ENCODE measurements at regions not wholly inside any gene's neighbourhood (a gene's known extent, or its start where the extent isn't known, plus 50 kb on each side); places are given as distances from the start of the nearest gene placed in this dataset.

- H3K4me1 ChIP-seq (ENCODE audit: control insufficient read depth in 1 of 2, insufficient read depth in 2 of 2, low read length in 2 of 2) = no peaks in the 10 kb centered on the region
- Mint-ChIP-seq H3K4me3 (no peak overlapping the region), H3K27ac (no peak overlapping the region), H3K4me1 (no peaks in the 10 kb centered on the region), H3K36me3 (no peaks in the 10 kb centered on the region), H3K9me3 (peaks cover 0 to 12% (median 2%) of the 10 kb centered on the region in 7 donors), H3K27me3 (ENCODE audit: low read depth in 3 of 3) (no peaks in the 10 kb centered on the region)
- H2AFZ ChIP-seq (ENCODE audit: insufficient read depth, low read depth, low read length, poor library complexity, severe bottlenecking) = no peak overlapping the region
- TF ChIP-seq, protein P1, sequence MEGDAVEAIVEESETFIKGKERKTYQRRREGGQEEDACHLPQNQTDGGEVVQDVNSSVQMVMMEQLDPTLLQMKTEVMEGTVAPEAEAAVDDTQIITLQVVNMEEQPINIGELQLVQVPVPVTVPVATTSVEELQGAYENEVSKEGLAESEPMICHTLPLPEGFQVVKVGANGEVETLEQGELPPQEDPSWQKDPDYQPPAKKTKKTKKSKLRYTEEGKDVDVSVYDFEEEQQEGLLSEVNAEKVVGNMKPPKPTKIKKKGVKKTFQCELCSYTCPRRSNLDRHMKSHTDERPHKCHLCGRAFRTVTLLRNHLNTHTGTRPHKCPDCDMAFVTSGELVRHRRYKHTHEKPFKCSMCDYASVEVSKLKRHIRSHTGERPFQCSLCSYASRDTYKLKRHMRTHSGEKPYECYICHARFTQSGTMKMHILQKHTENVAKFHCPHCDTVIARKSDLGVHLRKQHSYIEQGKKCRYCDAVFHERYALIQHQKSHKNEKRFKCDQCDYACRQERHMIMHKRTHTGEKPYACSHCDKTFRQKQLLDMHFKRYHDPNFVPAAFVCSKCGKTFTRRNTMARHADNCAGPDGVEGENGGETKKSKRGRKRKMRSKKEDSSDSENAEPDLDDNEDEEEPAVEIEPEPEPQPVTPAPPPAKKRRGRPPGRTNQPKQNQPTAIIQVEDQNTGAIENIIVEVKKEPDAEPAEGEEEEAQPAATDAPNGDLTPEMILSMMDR (IDR thresholded peaks at IDR 0.05) = no peak
- H3K9me3 ChIP-seq (replicated peaks in 1 of 2; ENCODE audit: control insufficient read depth in 1 of 2, insufficient read depth in 1 of 2, low read length in 2 of 2) = peaks cover 0 to 3% of the 10 kb centered on the region in 2 donors
- H3K36me3 ChIP-seq (replicated peaks in 1 of 2; ENCODE audit: control insufficient read depth in 1 of 2, insufficient read depth in 2 of 2, low read length in 2 of 2) = no peaks in the 10 kb centered on the region
- no peak for DNase-seq
- intact Hi-C loops (cut with micrococcal nuclease) = no loop called here
- H4K20me1 ChIP-seq (ENCODE audit: insufficient read depth, low read length) = no peaks in the 10 kb centered on the region
- no peak overlapping the region for H3K4me3 ChIP-seq (replicated peaks in 1 of 3; ENCODE audit: low read depth in 2 of 3, low read length in 3 of 3)
- no peaks in the 10 kb centered on the region for H3K79me2 ChIP-seq (ENCODE audit: insufficient read depth, low read length)
- no peak overlapping the region for H3K4me2 ChIP-seq (replicated peaks; ENCODE audit: extremely low read depth, low read length, poor library complexity, severe bottlenecking)
- WGBS (ENCODE audit: insufficient coverage) = no CpG with 5 or more reads among the region's 3 CpGs
- no peaks in the 10 kb centered on the region for H3K27me3 ChIP-seq (ENCODE audit: control insufficient read depth in 2 of 2, insufficient read depth in 2 of 2, low read length in 2 of 2)
- no peak overlapping the region for H3K9ac ChIP-seq (ENCODE audit: insufficient read depth, low read length, poor library complexity, severe bottlenecking)
- H3K27ac ChIP-seq (ENCODE audit: low read depth in 1 of 2, low read length in 2 of 2) = no peak overlapping the region
Observed at GRCh38 chr14:40004871-40005500, 572.8 kb upstream of the FBXO33 start.

GRCh38 chr14:40003773-40004172 is 571.5 kb upstream of the FBXO33 start:
- H3K79me2 ChIP-seq (ENCODE audit: insufficient read depth, low read length) = no peaks in the 10 kb centered on the region
- TF ChIP-seq, protein P1 (IDR thresholded peaks at IDR 0.05) = no peak
- Mint-ChIP-seq H3K4me3 (no peak overlapping the region), H3K4me1 (no peaks in the 10 kb centered on the region), H3K27me3 (ENCODE audit: low read depth in 3 of 3) (no peaks in the 10 kb centered on the region), H3K27ac (no peak overlapping the region), H3K9me3 (peaks cover 0 to 8% (median 1%) of the 10 kb centered on the region in 7 donors), H3K36me3 (no peaks in the 10 kb centered on the region)
- no peak overlapping the region for H3K4me3 ChIP-seq (replicated peaks in 1 of 3; ENCODE audit: low read depth in 2 of 3, low read length in 3 of 3)
- WGBS (ENCODE audit: insufficient coverage) = 62% methylated on average over 3 of the region's 5 CpGs
- no peak overlapping the region for H3K9ac ChIP-seq (ENCODE audit: insufficient read depth, low read length, poor library complexity, severe bottlenecking)
- H3K27ac ChIP-seq (ENCODE audit: low read depth in 1 of 2, low read length in 2 of 2) = no peak overlapping the region
- H3K27me3 ChIP-seq (ENCODE audit: control insufficient read depth in 2 of 2, insufficient read depth in 2 of 2, low read length in 2 of 2) = no peaks in the 10 kb centered on the region
- intact Hi-C loops (cut with micrococcal nuclease) = no loop called here
- no peaks in the 10 kb centered on the region for H3K36me3 ChIP-seq (replicated peaks in 1 of 2; ENCODE audit: control insufficient read depth in 1 of 2, insufficient read depth in 2 of 2, low read length in 2 of 2)
- H3K9me3 ChIP-seq (replicated peaks in 1 of 2; ENCODE audit: control insufficient read depth in 1 of 2, insufficient read depth in 1 of 2, low read length in 2 of 2) = no peaks in the 10 kb centered on the region
- no peak overlapping the region for H3K4me2 ChIP-seq (replicated peaks; ENCODE audit: extremely low read depth, low read length, poor library complexity, severe bottlenecking)
- no peaks in the 10 kb centered on the region for H4K20me1 ChIP-seq (ENCODE audit: insufficient read depth, low read length)
- no peak for DNase-seq
- H3K4me1 ChIP-seq (ENCODE audit: control insufficient read depth in 1 of 2, insufficient read depth in 2 of 2, low read length in 2 of 2) = no peaks in the 10 kb centered on the region
- no peak overlapping the region for H2AFZ ChIP-seq (ENCODE audit: insufficient read depth, low read depth, low read length, poor library complexity, severe bottlenecking)
